ENCODE measurements at regions not wholly inside any gene's neighbourhood (a gene's known extent, or its start where the extent isn't known, plus 50 kb on each side); places are given as distances from the start of the nearest gene placed in this dataset.

DNA sequence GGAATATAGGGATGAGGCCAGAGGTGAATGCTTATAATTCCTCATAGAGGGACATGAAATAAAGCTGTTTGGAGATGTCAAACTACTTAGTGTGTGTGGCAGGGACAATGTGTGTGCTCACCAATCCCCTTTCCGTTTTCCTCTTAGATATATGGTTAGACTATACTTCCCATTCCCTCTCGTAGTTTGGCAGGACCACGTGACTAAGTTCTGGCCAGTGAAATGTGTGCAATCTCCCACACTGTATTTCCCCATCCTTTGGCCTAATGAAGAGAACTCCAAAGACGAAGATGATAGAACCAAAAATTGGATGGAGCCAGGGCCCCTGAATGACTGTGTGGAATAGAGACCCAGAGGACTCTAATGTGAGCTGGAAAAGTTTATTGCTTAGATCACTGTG is 233.4 kb upstream of the KLF4 start:
- ChIA-PET POLR2A (no interaction called here), CTCF (no interaction called here)
- DNase-seq (ENCODE audit: low read depth, low spot score), result no peak
- TF ChIP-seq, protein P1, sequence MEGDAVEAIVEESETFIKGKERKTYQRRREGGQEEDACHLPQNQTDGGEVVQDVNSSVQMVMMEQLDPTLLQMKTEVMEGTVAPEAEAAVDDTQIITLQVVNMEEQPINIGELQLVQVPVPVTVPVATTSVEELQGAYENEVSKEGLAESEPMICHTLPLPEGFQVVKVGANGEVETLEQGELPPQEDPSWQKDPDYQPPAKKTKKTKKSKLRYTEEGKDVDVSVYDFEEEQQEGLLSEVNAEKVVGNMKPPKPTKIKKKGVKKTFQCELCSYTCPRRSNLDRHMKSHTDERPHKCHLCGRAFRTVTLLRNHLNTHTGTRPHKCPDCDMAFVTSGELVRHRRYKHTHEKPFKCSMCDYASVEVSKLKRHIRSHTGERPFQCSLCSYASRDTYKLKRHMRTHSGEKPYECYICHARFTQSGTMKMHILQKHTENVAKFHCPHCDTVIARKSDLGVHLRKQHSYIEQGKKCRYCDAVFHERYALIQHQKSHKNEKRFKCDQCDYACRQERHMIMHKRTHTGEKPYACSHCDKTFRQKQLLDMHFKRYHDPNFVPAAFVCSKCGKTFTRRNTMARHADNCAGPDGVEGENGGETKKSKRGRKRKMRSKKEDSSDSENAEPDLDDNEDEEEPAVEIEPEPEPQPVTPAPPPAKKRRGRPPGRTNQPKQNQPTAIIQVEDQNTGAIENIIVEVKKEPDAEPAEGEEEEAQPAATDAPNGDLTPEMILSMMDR (IDR thresholded peaks at IDR 0.05; ENCODE audit: insufficient read depth, low read length, missing control alignments), result no peak
- no peak overlapping the region for H3K4me3 ChIP-seq (ENCODE audit: low read depth, low read length)

DNA sequence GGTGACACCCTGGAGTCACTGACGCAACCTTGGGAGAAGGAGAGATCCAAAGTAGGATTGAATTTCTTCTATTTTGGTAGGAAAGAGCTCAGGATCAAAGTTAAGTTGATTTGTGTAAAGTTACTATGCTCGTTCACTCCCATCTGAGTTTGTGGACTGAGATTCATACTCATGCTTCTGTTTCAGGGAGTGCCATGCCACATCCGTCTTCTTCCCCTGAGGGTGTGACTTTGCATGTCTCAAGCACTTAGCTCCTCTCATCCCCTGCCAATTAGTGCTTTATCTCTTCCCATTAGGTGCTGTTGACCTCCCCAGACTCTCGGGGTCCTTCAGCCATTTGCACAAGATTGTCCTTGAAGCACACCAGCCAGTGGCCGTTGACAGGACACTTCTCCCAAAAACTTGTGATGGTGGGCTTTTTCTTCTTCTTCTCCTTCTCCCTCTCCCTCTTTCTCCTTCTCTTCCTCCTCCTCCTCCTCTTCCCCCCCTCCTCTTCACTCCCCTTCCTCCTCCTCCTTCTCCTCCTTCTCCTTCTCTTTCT is 232.2 kb upstream of the KLF4 start:
- no peak for DNase-seq (ENCODE audit: low read depth, low spot score)
- ChIA-PET POLR2A (interaction anchor here (0.7 kb wide), 1 partner anchor 16 kb away, joined by 4 read pairs; no protein-coding TSS in a partner anchor), CTCF (no interaction called here)
- TF ChIP-seq, protein P1 (IDR thresholded peaks at IDR 0.05; ENCODE audit: insufficient read depth, low read length, missing control alignments), result no peak
- no peak overlapping the region for H3K4me3 ChIP-seq (ENCODE audit: low read depth, low read length)

DNA sequence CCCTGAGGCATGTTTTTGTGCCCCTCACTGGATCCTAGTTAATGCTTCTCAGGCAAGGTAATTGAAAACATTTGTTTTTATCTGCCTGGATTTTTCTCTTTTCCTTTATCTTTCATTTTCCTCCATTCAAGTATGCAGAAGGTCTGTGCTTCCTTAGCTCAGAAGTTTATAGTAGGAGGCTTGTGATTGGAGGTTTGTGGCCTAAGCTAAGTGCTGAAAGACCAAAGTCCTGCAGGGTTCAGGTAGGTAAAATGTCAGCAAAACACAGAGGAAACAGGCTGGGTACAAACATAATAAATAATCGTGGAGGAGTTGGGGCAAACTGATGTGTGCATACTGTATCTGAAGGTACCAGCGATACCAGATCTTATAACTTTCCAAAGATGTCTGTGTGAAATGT is 230.9 kb upstream of the KLF4 start:
- no peak for DNase-seq (ENCODE audit: low read depth, low spot score)
- TF ChIP-seq, protein P1 (IDR thresholded peaks at IDR 0.05; ENCODE audit: insufficient read depth, low read length, missing control alignments), result no peak
- CTCF ChIA-PET, result no interaction called here
- no peak overlapping the region for H3K4me3 ChIP-seq (ENCODE audit: low read depth, low read length)
- POLR2A ChIA-PET, result no interaction called here

DNA sequence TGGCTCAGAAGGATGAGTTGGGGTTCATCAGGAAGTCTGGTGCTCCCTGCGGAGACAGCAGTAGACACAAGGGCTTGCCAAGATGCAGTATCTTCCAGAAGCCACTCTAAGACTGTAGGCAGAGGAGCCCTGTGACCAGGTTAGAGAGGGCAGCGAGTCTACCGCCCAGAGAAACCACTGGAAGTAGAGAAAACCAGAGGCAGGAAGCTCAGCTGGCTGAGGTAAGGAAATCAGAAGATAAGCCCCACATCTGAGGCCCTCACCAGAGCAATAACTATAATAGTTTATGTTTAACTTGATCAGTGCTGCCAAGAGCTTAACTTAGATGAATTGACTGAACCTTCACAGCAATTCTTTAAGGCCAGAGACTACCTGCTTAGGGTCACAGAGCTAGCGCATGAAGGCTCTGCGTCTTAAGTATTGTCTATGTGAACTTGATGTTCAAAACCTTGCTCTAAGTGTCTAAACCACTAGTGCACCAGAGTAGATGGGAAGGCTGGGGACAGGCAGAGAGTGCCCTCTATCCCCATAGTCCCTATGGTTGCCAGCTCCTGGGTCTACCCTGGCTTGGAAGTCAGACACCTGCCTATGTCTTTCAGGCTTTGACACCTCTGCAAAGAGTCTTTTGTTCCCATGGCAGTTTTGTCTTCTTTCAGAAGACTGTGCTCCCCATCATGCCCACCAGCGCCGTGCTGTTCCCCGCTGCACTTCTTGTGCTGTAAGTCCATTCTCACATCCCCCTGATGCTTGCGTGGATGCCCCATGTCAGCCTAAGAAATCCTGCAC is 228.2 kb upstream of the KLF4 start:
- H3K4me3 ChIP-seq (ENCODE audit: low read depth, low read length), result no peak overlapping the region
- POLR2A ChIA-PET, result no interaction called here
- TF ChIP-seq, protein P1 (IDR thresholded peaks at IDR 0.05; ENCODE audit: insufficient read depth, low read length, missing control alignments), result no peak
- DNase-seq (ENCODE audit: low read depth, low spot score), result no peak
- CTCF ChIA-PET, result no interaction called here

DNA sequence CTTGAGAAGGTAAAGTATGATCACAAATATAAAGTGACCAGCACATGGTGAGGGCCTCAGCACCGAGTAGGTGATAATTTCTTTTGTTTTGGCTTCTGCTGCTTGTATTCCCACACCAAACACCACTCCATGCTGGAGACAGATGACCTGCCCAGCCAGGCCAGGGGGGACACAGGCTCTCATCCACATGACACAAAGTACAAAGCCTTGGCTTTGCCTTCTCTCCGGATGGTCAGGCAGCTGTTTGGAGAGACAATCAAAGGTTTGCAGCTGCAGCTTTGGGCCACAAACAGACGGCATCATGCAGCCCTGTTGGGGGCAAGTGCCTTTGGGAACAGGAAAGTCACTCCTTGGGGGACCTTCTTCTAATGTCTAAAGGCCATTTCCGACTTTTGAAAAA is 226.2 kb upstream of the KLF4 start:
- no peak overlapping the region for H3K4me3 ChIP-seq (ENCODE audit: low read depth, low read length)
- CTCF ChIA-PET, result no interaction called here

DNA sequence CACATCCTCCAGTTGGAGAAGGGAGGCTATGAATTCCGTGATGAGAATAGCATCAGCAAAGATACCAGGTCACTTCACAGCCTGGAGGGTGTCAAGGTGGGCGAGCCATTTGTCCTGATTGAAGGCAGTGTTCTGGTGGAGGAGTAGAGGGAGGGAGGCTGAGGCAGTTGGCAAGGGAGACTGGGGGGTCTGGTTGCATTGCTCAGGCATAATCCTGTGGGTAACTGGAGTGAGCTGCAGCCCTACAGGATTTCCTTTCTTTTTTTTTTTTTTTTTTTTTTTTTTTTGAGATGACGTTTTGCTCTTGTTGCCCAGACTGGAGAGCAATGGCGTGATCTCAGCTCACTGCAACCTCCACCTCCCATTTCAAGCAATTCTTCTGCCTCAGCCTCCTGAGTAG is 223.9 kb upstream of the KLF4 start:
- TF ChIP-seq, protein P1 (IDR thresholded peaks at IDR 0.05; ENCODE audit: insufficient read depth, low read length, missing control alignments), result no peak
- no peak for DNase-seq (ENCODE audit: low read depth, low spot score)
- CTCF ChIA-PET, result no interaction called here
- POLR2A ChIA-PET, result no interaction called here
- H3K4me3 ChIP-seq (ENCODE audit: low read depth, low read length), result no peak overlapping the region

More for the DNA sequence above, 226.2 kb upstream of the KLF4 start:
- TF ChIP-seq, protein P1 (IDR thresholded peaks at IDR 0.05; ENCODE audit: insufficient read depth, low read length, missing control alignments), result no peak
- POLR2A ChIA-PET, result no interaction called here
- DNase-seq (ENCODE audit: low read depth, low spot score), result no peak
